ENCODE measurements at regions not wholly inside any gene's neighbourhood (a gene's known extent, or its start where the extent isn't known, plus 50 kb on each side); places are given as distances from the start of the nearest gene placed in this dataset.

DNA sequence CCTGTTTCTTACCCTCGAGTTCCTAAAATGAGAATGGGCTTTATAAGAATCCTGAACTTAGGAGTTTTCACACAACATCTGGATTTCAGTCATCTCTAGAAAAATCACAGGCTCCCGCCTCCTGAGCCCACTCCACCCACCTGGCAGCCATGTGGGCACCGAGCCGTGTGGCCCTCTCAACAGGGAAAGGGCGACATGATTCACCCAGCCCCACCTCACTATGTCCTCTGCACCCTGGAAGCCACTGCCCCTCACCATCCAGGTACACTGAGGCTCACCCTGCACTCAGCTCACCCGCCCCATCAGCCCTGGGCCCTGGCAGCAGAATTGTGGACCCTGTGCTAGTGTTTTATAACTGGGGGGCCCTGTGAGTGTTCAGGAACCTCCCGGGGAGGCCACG, 101.5 kb downstream of the SHANK2 start:
- TF ChIP-seq, protein P1, sequence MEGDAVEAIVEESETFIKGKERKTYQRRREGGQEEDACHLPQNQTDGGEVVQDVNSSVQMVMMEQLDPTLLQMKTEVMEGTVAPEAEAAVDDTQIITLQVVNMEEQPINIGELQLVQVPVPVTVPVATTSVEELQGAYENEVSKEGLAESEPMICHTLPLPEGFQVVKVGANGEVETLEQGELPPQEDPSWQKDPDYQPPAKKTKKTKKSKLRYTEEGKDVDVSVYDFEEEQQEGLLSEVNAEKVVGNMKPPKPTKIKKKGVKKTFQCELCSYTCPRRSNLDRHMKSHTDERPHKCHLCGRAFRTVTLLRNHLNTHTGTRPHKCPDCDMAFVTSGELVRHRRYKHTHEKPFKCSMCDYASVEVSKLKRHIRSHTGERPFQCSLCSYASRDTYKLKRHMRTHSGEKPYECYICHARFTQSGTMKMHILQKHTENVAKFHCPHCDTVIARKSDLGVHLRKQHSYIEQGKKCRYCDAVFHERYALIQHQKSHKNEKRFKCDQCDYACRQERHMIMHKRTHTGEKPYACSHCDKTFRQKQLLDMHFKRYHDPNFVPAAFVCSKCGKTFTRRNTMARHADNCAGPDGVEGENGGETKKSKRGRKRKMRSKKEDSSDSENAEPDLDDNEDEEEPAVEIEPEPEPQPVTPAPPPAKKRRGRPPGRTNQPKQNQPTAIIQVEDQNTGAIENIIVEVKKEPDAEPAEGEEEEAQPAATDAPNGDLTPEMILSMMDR (conservative IDR thresholded peaks at IDR 0.05; ENCODE audit: low read length), result no peak
- no peak for TF ChIP-seq EZH2phosphoT487 (IDR thresholded peaks at IDR 0.05; ENCODE audit: borderline replicate concordance)
